ENCODE measurements at regions not wholly inside any gene's neighbourhood (a gene's known extent, or its start where the extent isn't known, plus 50 kb on each side); places are given as distances from the start of the nearest gene placed in this dataset.

- no peak for DNase-seq
- H3K4me3 ChIP-seq = no peak overlapping the region
- intact Hi-C loops (cut with DNase I) = no loop called here
- no peaks in the 10 kb centered on the region for H3K27me3 ChIP-seq
- no peaks in the 10 kb centered on the region for H3K9me3 ChIP-seq
- no peaks in the 10 kb centered on the region for H3K36me3 ChIP-seq
- 96 to 98% methylated on average over 1 of the region's 1 CpG for WGBS, 2 donors
- H3K27ac ChIP-seq = no peak overlapping the region
- no peaks in the 10 kb centered on the region for H3K4me1 ChIP-seq
- TF ChIP-seq EP300 (IDR thresholded peaks at IDR 0.05) (no peak), POLR2A (IDR thresholded peaks at IDR 0.05) (no peak), POLR2AphosphoS5 (IDR thresholded peaks at IDR 0.05) (no peak), CTCF (IDR thresholded peaks at IDR 0.05) (no peak)
Observed at GRCh38 chrX:38886112-38886511, 84.9 kb downstream of the MID1IP1 start.

- H3K9me3 ChIP-seq = no peaks in the 10 kb centered on the region
- WGBS, 2 donors = 31 to 85% methylated on average over 2 of the region's 2 CpGs
- no peaks in the 10 kb centered on the region for H3K27me3 ChIP-seq
- no peak for DNase-seq
- H3K36me3 ChIP-seq = no peaks in the 10 kb centered on the region
- no peaks in the 10 kb centered on the region for H3K4me1 ChIP-seq
- no peak overlapping the region for H3K4me3 ChIP-seq
- intact Hi-C loops (cut with DNase I) = no loop called here
- no peak overlapping the region for H3K27ac ChIP-seq
- TF ChIP-seq CTCF (IDR thresholded peaks at IDR 0.05) = no peak
- no peak for TF ChIP-seq POLR2AphosphoS5 (IDR thresholded peaks at IDR 0.05)
- TF ChIP-seq POLR2A (IDR thresholded peaks at IDR 0.05) = no peak
- TF ChIP-seq EP300 (IDR thresholded peaks at IDR 0.05) = no peak
Observed at GRCh38 chrX:38887222-38887621, 86.0 kb downstream of the MID1IP1 start.

- WGBS, 2 donors = 83 to 85% methylated on average over 1 of the region's 1 CpG
- H3K9me3 ChIP-seq = no peaks in the 10 kb centered on the region
Observed at GRCh38 chrX:38890326-38890725, 89.1 kb downstream of the MID1IP1 start.

GRCh38 chrX:38890963-38891362 lies 89.7 kb downstream of the MID1IP1 start:
- no peak for DNase-seq
- intact Hi-C loops (cut with DNase I) = no loop called here
- H3K4me3 ChIP-seq = no peak overlapping the region

More at GRCh38 chrX:38890326-38890725, 89.1 kb downstream of the MID1IP1 start:
- no peaks in the 10 kb centered on the region for H3K4me1 ChIP-seq
- H3K4me3 ChIP-seq = no peak overlapping the region
- H3K27me3 ChIP-seq = no peaks in the 10 kb centered on the region
- no peak for DNase-seq
- no peaks in the 10 kb centered on the region for H3K36me3 ChIP-seq
- intact Hi-C loops (cut with DNase I) = no loop called here
- H3K27ac ChIP-seq = no peak overlapping the region
- TF ChIP-seq POLR2AphosphoS5 (IDR thresholded peaks at IDR 0.05) (no peak), CTCF (IDR thresholded peaks at IDR 0.05) (no peak), POLR2A (IDR thresholded peaks at IDR 0.05) (no peak), EP300 (IDR thresholded peaks at IDR 0.05) (no peak)

More at GRCh38 chrX:38890963-38891362, 89.7 kb downstream of the MID1IP1 start:
- H3K27me3 ChIP-seq = no peaks in the 10 kb centered on the region
- WGBS, 2 donors = 54 to 90% methylated on average over 6 of the region's 6 CpGs
- H3K9me3 ChIP-seq = no peaks in the 10 kb centered on the region
- H3K4me1 ChIP-seq = no peaks in the 10 kb centered on the region
- no peaks in the 10 kb centered on the region for H3K36me3 ChIP-seq
- no peak overlapping the region for H3K27ac ChIP-seq
- no peak for TF ChIP-seq EP300 (IDR thresholded peaks at IDR 0.05)
- no peak for TF ChIP-seq POLR2A (IDR thresholded peaks at IDR 0.05)
- TF ChIP-seq CTCF (IDR thresholded peaks at IDR 0.05) = no peak
- no peak for TF ChIP-seq POLR2AphosphoS5 (IDR thresholded peaks at IDR 0.05)
